HG03442 (cell line): ENCODE measurements at regions not wholly inside any gene's neighbourhood (a gene's known extent, or its start where the extent isn't known, plus 50 kb on each side); places are given as distances from the start of the nearest gene placed in this dataset.

Experiments used
- ATAC-seq: cut with Tn5 transposase; IDR thresholded peaks from one replicate; pipeline ENCODE4 v1.9.1; 2021; ENCODE audit warnings: mild to moderate bottlenecking, moderate library complexity; ENCODE audit not compliant: unreplicated experiment

- ATAC-seq: no peak
These were observed 255.6 kb upstream of the OSR1 start for GRCh38 chr2:19614066-19614465.

GRCh38 chr2:19611491-19612332 is 253.3 kb upstream of the OSR1 start:
- ATAC-seq: no peak

- ATAC-seq: no peak
These were observed 250.8 kb upstream of the OSR1 start for GRCh38 chr2:19609266-19609665.

DNA sequence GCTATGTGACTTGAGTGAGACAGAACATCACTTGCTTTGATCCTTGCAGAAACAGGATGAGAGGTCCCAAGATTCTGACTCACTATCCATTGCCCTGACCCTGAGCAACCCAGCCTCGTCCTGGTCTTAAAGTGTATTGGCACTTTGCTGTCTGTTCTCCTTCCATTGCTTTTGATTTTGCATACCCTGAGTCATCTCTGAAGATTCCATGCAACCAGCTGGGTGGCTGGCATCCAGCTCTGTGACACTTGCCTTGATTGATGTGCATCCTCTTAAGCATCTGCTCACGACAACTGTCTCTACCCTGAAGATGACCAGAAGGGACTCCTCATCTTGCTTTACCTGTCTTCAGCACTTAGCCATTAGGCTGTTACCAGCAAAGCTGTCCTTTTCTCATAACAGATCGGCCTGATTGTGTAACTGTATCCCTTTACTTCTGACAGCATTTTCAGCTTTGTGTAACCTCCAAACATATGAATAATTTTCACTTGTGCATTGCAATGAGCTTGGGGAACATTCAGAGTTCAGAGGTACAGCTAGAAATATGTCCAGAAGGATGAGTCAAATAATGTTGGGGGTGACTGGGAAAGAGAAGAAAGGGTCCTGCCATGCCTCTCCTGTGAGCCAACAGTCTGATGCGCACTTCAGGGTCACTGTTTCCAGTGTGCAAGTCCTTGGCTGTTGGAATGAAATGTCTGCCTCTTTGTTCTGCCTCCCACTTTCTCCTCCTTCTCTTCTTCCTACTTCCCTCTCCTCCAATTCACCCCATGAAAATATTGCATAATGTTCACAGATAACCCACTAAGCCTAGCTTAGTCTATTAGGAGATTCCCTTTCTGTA is 249.7 kb upstream of the OSR1 start:
- no peak for ATAC-seq

DNA sequence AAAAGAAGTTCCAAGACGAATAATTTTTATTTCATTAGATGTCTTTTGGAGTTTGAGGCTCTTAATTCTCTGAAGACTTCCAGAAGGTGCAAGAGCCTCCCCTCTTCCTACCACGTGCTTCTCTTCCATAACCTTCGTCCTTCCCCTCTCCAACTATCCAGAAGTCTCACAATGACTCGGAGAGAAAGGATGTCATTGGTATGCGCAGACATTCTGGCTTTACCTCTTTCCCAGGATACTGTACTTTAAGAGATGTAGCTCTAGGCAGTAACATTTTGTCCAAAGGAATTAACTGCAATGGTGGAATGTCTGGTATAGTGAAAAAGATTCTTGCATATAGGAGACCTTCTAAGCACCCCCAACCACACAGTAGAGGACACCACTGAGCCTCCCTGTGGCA is 249.0 kb upstream of the OSR1 start:
- no peak for ATAC-seq

DNA sequence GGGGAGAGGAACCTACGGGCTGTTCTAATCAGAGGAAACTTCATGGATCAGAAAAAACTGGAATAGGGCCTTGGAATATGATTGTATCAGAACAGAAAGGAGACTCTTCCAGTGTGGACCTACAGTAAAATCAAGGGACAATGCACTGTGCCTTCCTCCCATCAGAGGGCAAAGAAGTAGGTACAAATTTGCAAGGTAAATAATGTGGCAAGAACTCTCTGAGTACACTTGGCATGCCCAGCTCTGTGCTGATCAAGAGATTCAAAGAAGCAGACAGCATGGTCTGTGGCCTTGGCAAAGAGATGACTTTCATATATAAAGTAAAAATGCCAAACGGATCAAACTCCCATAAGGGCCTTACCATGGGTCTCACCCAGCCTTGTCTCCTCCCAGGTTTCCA is 242.6 kb upstream of the OSR1 start:
- no peak for ATAC-seq

DNA sequence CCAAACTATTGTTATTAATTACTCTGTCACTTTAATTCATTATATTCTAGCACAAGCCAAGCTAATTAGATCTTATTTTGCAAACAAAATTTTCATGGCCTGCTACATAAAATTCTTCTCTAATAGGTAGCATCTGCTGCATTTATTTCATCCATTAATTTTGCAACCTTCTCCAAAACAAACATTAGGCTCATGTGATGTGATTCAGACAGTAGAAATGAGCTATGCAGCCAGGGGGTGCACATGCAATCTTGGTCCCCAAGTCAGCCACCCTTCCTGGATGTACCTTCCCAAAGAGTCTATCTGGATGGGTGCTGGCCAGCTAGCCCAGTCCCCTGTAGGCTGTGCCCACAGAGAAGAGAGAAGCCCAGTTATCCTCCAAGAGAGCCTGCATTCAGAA is 242.1 kb upstream of the OSR1 start:
- ATAC-seq: no peak

GRCh38 chr2:19598971-19599370 is 240.5 kb upstream of the OSR1 start:
- ATAC-seq: no peak

- ATAC-seq: no peak
These were observed 233.8 kb upstream of the OSR1 start for GRCh38 chr2:19592197-19592596.

- no peak for ATAC-seq
These were observed 231.4 kb upstream of the OSR1 start for GRCh38 chr2:19589791-19590190.

DNA sequence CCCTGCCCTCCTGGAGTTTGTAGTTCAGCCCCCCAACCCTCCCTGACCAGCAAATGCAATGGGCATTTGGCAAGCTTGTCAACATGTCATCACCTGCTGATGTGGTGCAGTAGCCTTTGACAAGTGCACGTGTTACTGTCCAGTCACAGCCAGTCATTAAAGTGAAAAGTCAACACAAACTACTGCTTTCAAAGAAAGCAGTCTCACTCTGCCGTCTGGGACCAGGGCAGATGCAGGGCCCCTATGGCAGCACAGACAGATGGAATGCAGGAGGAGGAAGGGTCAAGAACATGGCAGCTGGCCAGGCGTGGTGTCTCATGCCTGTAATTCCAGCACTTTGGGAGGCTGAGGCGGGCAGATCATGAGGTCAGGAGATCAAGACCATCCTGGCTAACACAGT is 222.4 kb upstream of the OSR1 start:
- no peak for ATAC-seq

- no peak for ATAC-seq
These were observed 221.8 kb upstream of the OSR1 start for GRCh38 chr2:19580264-19580663.

DNA sequence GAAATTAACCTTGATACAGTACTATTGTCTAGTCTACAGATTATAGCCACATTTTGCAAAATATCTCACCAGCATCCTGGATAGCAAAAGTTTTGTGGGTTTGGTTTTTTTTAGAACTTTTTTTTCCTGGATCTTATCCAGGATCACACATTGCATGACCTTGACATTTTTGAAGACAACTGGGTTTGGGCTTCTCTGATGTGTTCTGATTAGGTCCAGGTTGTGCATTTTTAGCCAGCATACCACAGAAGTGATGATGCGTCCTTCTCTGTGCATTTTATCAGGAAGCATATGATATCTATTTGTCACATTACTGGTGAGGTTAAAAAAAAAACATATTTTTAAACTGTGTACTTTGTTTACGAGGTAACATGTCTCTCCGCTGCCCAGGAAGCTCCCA is 221.0 kb upstream of the OSR1 start:
- ATAC-seq: no peak

DNA sequence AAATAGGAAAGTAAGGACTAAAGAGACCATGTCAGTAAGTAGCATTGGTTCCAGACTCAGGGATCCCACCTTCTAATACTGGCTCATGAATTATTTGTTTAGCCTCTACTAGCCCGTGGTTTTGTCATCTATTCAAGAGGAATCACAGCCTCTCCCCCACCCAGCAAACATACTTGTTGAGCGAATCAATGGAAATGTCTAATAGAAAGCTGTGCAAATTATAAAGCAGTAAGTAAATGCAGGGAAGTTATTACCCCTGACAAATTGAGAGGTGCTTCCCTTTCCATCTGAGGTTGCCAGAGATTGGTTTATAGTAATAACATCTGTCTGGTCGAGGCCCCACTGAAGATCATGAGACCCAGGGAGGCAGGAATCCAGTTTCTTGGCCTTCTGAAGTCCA is 219.3 kb upstream of the OSR1 start:
- no peak for ATAC-seq

GRCh38 chr2:19576411-19576810 is 218.0 kb upstream of the OSR1 start:
- no peak for ATAC-seq

DNA sequence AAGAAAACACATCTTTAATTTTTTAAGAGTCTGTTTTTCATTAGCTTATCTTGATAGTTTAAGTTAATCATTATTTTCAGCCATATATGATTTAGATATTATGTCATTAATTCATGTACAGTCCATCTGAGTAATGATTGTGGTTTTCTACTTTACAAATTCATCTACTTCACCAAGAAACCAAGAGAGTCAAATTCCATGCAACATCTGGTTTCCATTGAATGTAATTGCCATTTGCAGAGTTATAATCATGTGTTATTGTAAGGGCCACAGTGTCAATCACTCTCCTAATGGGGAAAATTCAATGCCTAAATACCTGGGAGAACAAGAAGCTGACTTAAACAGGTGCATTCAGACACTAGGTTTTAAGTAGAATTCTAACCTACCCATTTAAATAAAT is 217.2 kb upstream of the OSR1 start:
- ATAC-seq: no peak

DNA sequence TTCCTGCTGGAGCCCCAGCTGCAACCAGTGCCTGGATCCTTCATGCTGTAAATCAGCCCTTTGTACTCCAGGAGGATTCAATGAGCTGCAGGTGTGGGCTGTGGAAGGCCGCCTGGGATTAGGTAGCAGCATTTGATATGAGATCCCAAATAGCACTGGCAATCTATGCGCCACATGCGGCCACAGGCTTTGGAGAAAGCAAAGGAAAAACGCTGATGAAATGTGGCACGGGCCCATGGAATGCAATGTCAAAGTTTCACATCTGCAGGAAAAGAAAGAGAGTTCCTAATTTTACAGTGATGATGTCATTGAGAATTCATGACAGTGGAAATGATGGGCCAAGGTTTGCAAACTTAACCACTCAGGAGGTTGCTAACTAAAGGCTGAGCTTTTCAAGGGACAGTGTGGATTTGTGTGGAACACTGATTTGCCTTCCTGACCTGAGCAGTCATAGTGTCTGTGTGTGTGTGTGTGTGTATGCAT is 216.4 kb upstream of the OSR1 start:
- ATAC-seq: no peak

- no peak for ATAC-seq
These were observed 215.4 kb upstream of the OSR1 start for GRCh38 chr2:19573784-19574183.

GRCh38 chr2:19571773-19572172 is 213.3 kb upstream of the OSR1 start:
- no peak for ATAC-seq

DNA sequence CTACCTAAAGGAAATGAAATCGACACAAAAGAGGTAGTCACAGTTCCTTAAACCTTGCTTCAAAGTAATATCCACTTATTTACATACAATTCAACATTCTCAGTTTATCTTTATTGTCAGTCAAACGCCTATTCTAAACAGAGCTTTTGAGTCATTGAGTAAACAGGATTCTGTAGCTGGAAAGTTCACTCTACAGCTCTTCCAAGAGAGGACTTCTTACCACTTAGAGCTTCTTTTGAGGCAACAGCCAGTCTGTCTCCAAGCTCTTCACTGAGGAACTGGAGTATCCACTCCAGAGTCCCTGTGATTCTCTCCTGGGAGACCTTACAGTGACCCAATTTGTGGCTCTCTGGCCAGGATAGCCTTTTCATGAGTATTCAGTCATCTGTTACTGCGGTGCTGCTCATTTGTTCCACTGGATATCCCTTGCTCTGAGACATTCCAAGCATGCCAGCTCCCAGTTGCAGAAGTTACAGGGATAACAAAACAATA is 210.9 kb upstream of the OSR1 start:
- ATAC-seq: no peak

GRCh38 chr2:19568809-19569208 is 210.4 kb upstream of the OSR1 start:
- no peak for ATAC-seq

DNA sequence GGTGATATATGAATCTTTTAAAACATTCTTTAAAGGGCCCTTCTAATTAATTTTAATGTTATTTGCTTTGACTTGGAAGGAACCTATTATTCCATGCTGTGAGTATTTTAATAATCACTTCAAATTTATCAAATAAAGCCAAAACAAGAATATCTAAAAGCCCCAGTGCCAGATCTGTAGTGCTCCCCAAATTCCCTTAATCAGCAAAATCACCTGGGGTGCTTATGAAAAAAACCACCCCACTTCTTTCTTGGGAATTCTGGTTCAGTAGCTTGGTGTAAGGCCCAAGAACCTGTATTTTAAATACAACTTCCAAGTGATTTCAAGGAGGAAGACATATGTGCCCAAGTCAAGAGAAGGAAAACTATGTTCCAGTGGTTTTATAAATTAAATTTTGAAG is 202.4 kb upstream of the OSR1 start:
- ATAC-seq: no peak
